Endothelial cell (in vitro differentiated cells): ENCODE measurements at regions not wholly inside any gene's neighbourhood (a gene's known extent, or its start where the extent isn't known, plus 50 kb on each side); places are given as distances from the start of the nearest gene placed in this dataset.

Source experiments
- DNase-seq: peaks from one replicate; pipeline ENCODE4 v3.0.0; 2021; ENCODE audit warnings: low spot score
- H3K27ac Mint-ChIP-seq: one replicate; pipeline ENCODE4 v1.8.0; 2021; ENCODE audit warnings: mixed read lengths, inconsistent platforms; ENCODE audit not compliant: unreplicated experiment
- H3K27me3 Mint-ChIP-seq: one replicate; pipeline ENCODE4 v1.8.0; 2021; ENCODE audit warnings: mild to moderate bottlenecking, moderate library complexity, mixed read lengths, inconsistent platforms; ENCODE audit not compliant: unreplicated experiment
- H3K36me3 Mint-ChIP-seq: one replicate; pipeline ENCODE4 v1.8.0; 2021; ENCODE audit warnings: mild to moderate bottlenecking, low read depth, mixed read lengths, inconsistent platforms; ENCODE audit not compliant: unreplicated experiment
- H3K4me1 Mint-ChIP-seq: one replicate; pipeline ENCODE4 v1.8.0; 2021; ENCODE audit warnings: mild to moderate bottlenecking, mixed read lengths, inconsistent platforms; ENCODE audit not compliant: unreplicated experiment
- H3K4me3 Mint-ChIP-seq: one replicate; pipeline ENCODE4 v1.8.0; 2021; ENCODE audit warnings: mild to moderate bottlenecking, mixed read lengths, inconsistent platforms; ENCODE audit not compliant: unreplicated experiment
- H3K9me3 Mint-ChIP-seq: one replicate; pipeline ENCODE4 v1.8.0; 2021; ENCODE audit warnings: mixed read lengths, inconsistent platforms; ENCODE audit not compliant: unreplicated experiment
- CTCF ChIP-seq: fragments of 200-600 bp; sonication (generic); IDR thresholded peaks from one replicate; pipeline ENCODE4 v1.5.0; 2021; ENCODE audit warnings: antibody characterized with exemption; ENCODE audit not compliant: unreplicated experiment

GRCh38 chr10:2094171-2094570 lies 356.8 kb upstream of the ADARB2 start:
- Mint-ChIP-seq H3K4me1 (no peaks in the 10 kb centered on the region), H3K4me3 (no peak overlapping the region), H3K27me3 (no peaks in the 10 kb centered on the region), H3K36me3 (no peaks in the 10 kb centered on the region), H3K9me3 (no peaks in the 10 kb centered on the region), H3K27ac (no peak overlapping the region)
- no peak for DNase-seq
- TF ChIP-seq CTCF, result no peak

DNA sequence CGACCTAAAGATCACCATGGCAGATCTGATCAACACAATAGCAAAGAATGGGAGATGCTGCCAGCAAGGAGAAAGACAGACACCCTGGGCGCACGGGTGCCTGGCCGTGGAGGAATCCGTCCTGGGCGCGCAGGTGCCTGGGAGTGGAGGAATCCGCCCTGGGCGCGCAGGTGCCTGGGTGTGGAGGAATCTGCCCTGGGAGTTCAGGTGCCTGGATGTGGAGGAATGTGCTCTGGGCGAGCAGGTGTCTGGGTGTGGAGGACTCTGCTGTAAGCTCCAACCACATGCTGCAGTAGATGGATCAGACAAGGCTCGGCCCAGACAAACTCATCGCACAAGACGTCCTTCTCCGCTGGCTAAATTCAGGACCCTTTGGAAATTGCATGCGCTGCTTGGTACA lies 346.3 kb upstream of the ADARB2 start:
- TF ChIP-seq CTCF, result no peak

DNA sequence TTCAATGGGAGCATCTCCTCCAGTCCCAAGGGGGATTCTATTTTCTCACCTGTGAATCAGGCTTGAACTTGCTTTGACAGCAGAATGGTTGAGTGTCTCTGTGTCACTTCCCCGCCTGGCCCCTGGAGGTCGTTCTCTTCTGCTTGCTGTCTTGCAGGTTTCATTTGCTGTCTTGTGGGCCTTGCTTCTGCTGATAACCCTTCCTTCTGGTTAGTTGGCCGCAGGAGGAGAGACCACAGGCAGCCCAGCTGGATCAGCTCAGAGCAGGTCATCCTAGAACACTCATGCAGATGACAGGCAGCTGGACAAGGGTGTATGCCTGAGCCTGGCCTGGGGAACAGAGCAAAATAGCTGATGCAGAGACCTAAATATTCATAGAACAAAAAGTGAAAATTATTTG lies 344.2 kb upstream of the ADARB2 start:
- Mint-ChIP-seq H3K4me1 (no peaks in the 10 kb centered on the region), H3K27ac (no peak overlapping the region), H3K27me3 (no peaks in the 10 kb centered on the region), H3K9me3 (no peaks in the 10 kb centered on the region), H3K4me3 (no peak overlapping the region), H3K36me3 (no peaks in the 10 kb centered on the region)
- DNase-seq, result peak; percentile 11
- no peak for TF ChIP-seq CTCF

More for the DNA sequence above, 346.3 kb upstream of the ADARB2 start:
- H3K4me1 Mint-ChIP-seq, result no peaks in the 10 kb centered on the region
- no peak for DNase-seq
- no peak overlapping the region for H3K4me3 Mint-ChIP-seq
- no peaks in the 10 kb centered on the region for H3K27me3 Mint-ChIP-seq
- H3K9me3 Mint-ChIP-seq, result peaks cover 4% of the 10 kb centered on the region
- H3K36me3 Mint-ChIP-seq, result no peaks in the 10 kb centered on the region
- H3K27ac Mint-ChIP-seq, result no peak overlapping the region

DNA sequence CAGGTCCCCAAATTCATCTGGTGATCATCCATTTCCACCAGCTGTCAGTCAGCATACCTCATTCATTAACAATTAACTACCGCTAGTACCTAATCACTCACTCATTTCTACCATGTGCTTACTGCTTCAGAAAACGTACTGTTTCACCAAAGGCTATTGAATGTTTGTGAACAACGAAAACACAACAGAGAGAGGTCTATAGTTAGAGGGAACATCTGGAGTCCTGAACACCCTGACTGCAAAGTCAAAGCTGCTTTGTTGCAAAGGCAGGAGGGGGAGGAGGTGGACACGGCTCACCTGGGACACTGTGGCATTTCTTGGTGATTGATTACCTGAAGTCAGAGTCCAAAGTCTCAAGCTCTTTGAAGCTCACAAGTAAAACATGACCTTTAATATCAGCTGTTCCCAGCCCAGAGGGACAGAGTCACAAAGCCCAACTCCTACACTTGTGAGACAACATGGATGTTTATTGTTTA lies 342.3 kb upstream of the ADARB2 start:
- Mint-ChIP-seq H3K4me3 (no peak overlapping the region), H3K27ac (no peak overlapping the region), H3K36me3 (no peaks in the 10 kb centered on the region), H3K4me1 (no peaks in the 10 kb centered on the region), H3K27me3 (no peaks in the 10 kb centered on the region), H3K9me3 (no peaks in the 10 kb centered on the region)
- TF ChIP-seq CTCF, result no peak
- DNase-seq, result no peak

DNA sequence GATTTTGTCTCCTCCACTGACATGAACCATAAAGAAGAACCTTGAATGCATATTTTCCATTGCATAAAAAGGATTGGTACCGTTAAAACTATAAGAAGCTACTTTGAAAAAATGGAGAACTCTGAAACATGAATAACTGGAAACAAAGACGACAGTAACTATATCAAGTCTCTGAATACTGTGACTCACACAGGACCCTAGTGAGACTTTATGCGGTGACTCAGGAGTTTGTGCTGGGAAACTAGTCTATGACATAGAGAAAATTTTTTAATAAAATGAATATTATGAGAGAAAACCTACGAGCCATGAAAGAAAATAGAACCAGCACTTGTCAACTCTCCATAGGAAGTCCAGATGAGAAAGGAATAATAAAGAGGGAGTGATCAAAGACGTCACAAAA lies 339.9 kb upstream of the ADARB2 start:
- TF ChIP-seq CTCF, result no peak
- no peaks in the 10 kb centered on the region for H3K27me3 Mint-ChIP-seq
- no peak overlapping the region for H3K27ac Mint-ChIP-seq
- H3K4me1 Mint-ChIP-seq, result no peaks in the 10 kb centered on the region
- H3K4me3 Mint-ChIP-seq, result no peak overlapping the region
- H3K9me3 Mint-ChIP-seq, result no peaks in the 10 kb centered on the region
- no peak for DNase-seq
- H3K36me3 Mint-ChIP-seq, result no peaks in the 10 kb centered on the region
